ENCODE measurements at regions not wholly inside any gene's neighbourhood (a gene's known extent, or its start where the extent isn't known, plus 50 kb on each side); places are given as distances from the start of the nearest gene placed in this dataset.

DNA sequence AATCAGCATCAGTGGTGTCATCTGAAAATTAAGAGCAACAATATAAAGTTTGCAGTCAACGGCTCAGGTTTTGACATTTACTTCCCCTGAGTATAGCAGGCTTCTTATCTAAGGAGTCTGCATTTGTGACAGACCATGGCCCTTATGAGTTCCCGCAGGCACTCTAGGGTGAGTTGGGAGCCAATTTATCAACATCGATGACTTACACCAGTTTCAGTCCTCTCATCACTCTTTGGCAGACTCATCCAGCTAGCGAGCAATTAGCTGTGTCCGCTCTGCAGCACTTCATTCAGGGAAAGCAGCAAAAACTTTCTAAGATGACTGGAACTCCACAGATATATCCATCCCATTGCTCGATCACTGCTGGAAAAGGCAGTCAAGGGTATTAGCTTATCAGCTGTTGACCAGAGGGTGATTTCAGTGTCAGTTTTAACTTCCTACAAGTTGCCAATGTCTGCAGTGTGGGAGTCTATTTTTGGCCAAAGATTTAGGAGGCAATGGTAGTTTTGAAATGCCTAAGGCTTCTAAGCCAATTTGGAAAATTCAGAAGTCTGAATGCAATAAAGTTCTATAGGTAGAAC, 625.1 kb upstream of the TENM3 start:
- Histone ChIP-seq H3K9me3 (no peaks in the 10 kb centered on the region), H3K4me1 (no peaks in the 10 kb centered on the region), H3K27me3 (no peaks in the 10 kb centered on the region), H3K36me3 (ENCODE audit: low read depth, missing control alignments) (no peaks in the 10 kb centered on the region), H3K27ac (no peak overlapping the region), H3K4me3 (no peak overlapping the region)
- 82% methylated on average over 6 of the region's 6 CpGs for WGBS, 2 donors
- TF ChIP-seq, protein P1, sequence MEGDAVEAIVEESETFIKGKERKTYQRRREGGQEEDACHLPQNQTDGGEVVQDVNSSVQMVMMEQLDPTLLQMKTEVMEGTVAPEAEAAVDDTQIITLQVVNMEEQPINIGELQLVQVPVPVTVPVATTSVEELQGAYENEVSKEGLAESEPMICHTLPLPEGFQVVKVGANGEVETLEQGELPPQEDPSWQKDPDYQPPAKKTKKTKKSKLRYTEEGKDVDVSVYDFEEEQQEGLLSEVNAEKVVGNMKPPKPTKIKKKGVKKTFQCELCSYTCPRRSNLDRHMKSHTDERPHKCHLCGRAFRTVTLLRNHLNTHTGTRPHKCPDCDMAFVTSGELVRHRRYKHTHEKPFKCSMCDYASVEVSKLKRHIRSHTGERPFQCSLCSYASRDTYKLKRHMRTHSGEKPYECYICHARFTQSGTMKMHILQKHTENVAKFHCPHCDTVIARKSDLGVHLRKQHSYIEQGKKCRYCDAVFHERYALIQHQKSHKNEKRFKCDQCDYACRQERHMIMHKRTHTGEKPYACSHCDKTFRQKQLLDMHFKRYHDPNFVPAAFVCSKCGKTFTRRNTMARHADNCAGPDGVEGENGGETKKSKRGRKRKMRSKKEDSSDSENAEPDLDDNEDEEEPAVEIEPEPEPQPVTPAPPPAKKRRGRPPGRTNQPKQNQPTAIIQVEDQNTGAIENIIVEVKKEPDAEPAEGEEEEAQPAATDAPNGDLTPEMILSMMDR (IDR thresholded peaks at IDR 0.05): no peak
- no peak for TF ChIP-seq POLR2A (IDR thresholded peaks at IDR 0.05)
- no peak for DNase-seq
- intact Hi-C loops (cut with DNase I; ENCODE audit: low total_unique reads): no loop called here

DNA sequence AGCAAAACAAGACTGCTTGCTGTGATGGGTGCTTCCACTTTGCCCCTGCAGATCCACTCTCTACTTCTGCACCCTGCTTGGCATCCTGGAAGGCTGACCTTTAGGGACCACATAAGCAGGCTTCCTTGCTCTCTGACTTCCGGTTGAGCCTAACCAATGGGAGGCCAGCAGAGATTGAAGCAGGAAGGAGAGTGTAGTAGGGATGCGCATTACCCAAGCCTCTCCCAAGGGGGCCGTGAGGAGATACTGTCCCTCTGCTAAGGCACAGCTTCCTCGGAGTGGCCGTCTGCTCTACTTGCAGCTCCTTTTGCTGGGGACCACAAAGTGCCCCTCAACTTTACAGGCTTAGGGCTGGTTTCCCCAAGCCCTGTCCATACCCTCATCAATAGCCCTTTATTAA, 624.3 kb upstream of the TENM3 start:
- no peak for DNase-seq
- Histone ChIP-seq H3K27ac (no peak overlapping the region), H3K4me3 (no peak overlapping the region), H3K36me3 (ENCODE audit: low read depth, missing control alignments) (no peaks in the 10 kb centered on the region), H3K27me3 (no peaks in the 10 kb centered on the region), H3K9me3 (no peaks in the 10 kb centered on the region), H3K4me1 (no peaks in the 10 kb centered on the region)
- no peak for TF ChIP-seq POLR2A (IDR thresholded peaks at IDR 0.05)
- TF ChIP-seq, protein P1 (IDR thresholded peaks at IDR 0.05): no peak
- WGBS, 2 donors: 73 to 84% methylated on average over 5 of the region's 5 CpGs
- intact Hi-C loops (cut with DNase I; ENCODE audit: low total_unique reads): no loop called here

DNA sequence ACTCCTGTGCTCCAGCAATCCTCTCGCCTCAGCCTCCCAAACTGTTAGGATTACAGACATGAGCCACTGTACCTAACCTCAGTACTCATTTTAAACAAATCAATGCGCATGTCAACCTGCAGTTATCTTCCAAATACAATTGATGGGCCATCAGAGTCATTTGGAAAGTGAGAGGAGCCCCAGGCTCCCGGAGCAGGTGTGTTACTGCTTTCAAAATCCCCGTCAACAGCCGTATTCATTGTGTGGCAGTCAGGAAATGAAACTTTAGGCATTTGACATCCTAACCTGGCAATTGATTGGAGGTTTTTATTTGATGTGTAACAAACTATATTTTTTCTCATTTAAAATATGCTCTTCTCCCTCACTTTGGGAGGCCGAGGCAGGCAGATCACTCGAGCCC, 623.6 kb upstream of the TENM3 start:
- Histone ChIP-seq H3K9me3 (no peaks in the 10 kb centered on the region), H3K27me3 (no peaks in the 10 kb centered on the region), H3K36me3 (ENCODE audit: low read depth, missing control alignments) (no peaks in the 10 kb centered on the region), H3K4me3 (no peak overlapping the region), H3K27ac (no peak overlapping the region), H3K4me1 (no peaks in the 10 kb centered on the region)
- 84 to 93% methylated on average over 7 of the region's 7 CpGs for WGBS, 2 donors
- TF ChIP-seq POLR2A (IDR thresholded peaks at IDR 0.05): no peak
- TF ChIP-seq, protein P1 (IDR thresholded peaks at IDR 0.05): no peak
- DNase-seq: no peak
- intact Hi-C loops (cut with DNase I; ENCODE audit: low total_unique reads): no loop called here

DNA sequence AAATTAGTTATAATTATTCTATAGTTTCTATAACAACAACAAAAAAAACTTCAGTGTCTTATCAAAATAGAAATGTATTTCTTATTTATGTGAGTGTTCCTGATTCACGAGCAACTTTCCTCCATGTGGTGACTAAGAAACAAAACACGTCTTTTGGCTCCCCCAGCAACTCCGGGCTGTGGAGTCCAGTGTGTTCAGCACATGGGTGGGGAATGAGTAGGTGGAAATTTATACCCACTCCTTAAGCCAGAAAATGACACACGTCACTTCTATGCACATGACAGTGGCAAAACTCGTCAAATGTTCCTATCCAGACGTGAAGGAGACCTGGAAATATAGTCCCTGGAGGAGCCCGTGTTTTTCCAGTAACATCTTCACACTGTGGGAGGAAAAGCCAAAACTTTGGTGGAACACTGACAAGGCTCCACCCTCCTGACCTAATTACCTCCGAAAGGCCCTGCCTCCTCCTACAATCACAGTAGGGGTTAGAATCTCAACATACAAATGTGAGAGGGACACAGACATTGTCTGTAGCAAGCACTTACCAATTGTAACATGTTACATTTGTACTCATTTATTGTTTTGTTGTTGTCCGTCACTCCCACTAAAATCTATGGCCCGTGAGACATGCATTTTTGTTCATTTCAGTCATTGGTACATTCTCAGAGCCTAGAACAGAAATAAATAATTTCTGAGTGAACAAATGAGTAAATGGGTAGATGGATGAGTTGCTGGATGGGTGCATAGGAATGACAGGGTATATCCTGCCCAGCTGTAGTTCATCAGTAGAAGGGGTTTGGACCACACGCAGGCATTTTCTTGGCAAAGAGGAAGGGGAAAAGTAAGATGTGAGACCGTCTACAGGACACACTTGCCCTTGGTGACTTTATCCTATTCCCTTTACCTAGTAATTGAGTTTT, 605.8 kb upstream of the TENM3 start:
- intact Hi-C loops (cut with DNase I; ENCODE audit: low total_unique reads): no loop called here
- Histone ChIP-seq H3K27ac (no peak overlapping the region), H3K4me1 (no peaks in the 10 kb centered on the region), H3K9me3 (no peaks in the 10 kb centered on the region), H3K4me3 (no peak overlapping the region), H3K27me3 (no peaks in the 10 kb centered on the region), H3K36me3 (ENCODE audit: low read depth, missing control alignments) (no peaks in the 10 kb centered on the region)
- no peak for TF ChIP-seq POLR2A (IDR thresholded peaks at IDR 0.05)
- TF ChIP-seq, protein P1 (IDR thresholded peaks at IDR 0.05): no peak
- 76 to 81% methylated on average over 12 of the region's 12 CpGs for WGBS, 2 donors
- no peak for DNase-seq
